Left cardiac atrium (tissue), 4 donors: ENCODE measurements at regions not wholly inside any gene's neighbourhood (a gene's known extent, or its start where the extent isn't known, plus 50 kb on each side); places are given as distances from the start of the nearest gene placed in this dataset.

Experiments
- ATAC-seq, 2 donors: fragments of 200-7000 bp; cut with Tn5 transposase; one replicate each; pipeline ENCODE4 v1.9.1; 2020; ENCODE audit warnings: mild to moderate bottlenecking in 2 of 2, moderate library complexity in 2 of 2
- DNase-seq: peaks from one replicate; pipeline ENCODE4 v3.0.0-alpha.2; 2020
- intact Hi-C, 2 donors: fragments of 100-400 bp; cut with DNase I; formaldehyde crosslinking; loops; one replicate each; pipeline versions ENCODE4 v1.14.1 to v1.15.1; 2022 to 2023
- donor health status: DM: no; HTN: yes; CAD: no.
- donor health status: DM: no; HTN: yes; CAD: no; lungs with severe emphysema.
- donor health status: DM: yes; HTN: yes; CAD: no.
- donor health status: Dilated cardiomyopathy.

GRCh38 chr20:4412216-4412615 lies 163.1 kb upstream of the ADRA1D start:
- intact Hi-C loops: no loop called here
- ATAC-seq: no peak
- no peak for DNase-seq

- intact Hi-C loops: no loop called here
- no peak for ATAC-seq
- no peak for DNase-seq
Observed at GRCh38 chr20:4411744-4412143, 162.7 kb upstream of the ADRA1D start.

GRCh38 chr20:4406627-4407026 lies 157.5 kb upstream of the ADRA1D start:
- ATAC-seq: no peak
- intact Hi-C loops: no loop called here
- DNase-seq: no peak

- intact Hi-C loops: no loop called here
- ATAC-seq (no peak), DNase-seq (no peak)
Observed at GRCh38 chr20:4401601-4402000, 152.5 kb upstream of the ADRA1D start.

GRCh38 chr20:4384961-4385360 lies 135.9 kb upstream of the ADRA1D start:
- ATAC-seq: no peak
- intact Hi-C loops: no loop called here
- DNase-seq: no peak

- ATAC-seq (no peak), DNase-seq (no peak)
- intact Hi-C loops: no loop called here
Observed at GRCh38 chr20:4383961-4384360, 134.9 kb upstream of the ADRA1D start.

- no peak for DNase-seq
- intact Hi-C loops: no loop called here
- no peak for ATAC-seq
Observed at GRCh38 chr20:4375881-4376280, 126.8 kb upstream of the ADRA1D start.

GRCh38 chr20:4373454-4373853 lies 124.4 kb upstream of the ADRA1D start:
- ATAC-seq: no peak

GRCh38 chr20:4371623-4372251 lies 122.7 kb upstream of the ADRA1D start:
- peak; percentile 19 to 33 for ATAC-seq
- intact Hi-C loops: no loop called here

More at GRCh38 chr20:4373454-4373853, 124.4 kb upstream of the ADRA1D start:
- intact Hi-C loops: no loop called here
- DNase-seq: no peak

GRCh38 chr20:4370851-4371250 lies 121.8 kb upstream of the ADRA1D start:
- DNase-seq (no peak), ATAC-seq (no peak)
- intact Hi-C loops: no loop called here

More at GRCh38 chr20:4371623-4372251, 122.7 kb upstream of the ADRA1D start:
- DNase-seq: no peak

- DNase-seq: no peak
- no peak for ATAC-seq
- intact Hi-C loops: no loop called here
Observed at GRCh38 chr20:4369798-4370124, 120.7 kb upstream of the ADRA1D start.

- no peak for DNase-seq
- intact Hi-C loops: no loop called here
- no peak for ATAC-seq
Observed at GRCh38 chr20:4369119-4369797, 120.2 kb upstream of the ADRA1D start.

- intact Hi-C loops: no loop called here
- ATAC-seq (no peak), DNase-seq (no peak)
Observed at GRCh38 chr20:4366076-4366475, 117.0 kb upstream of the ADRA1D start.

GRCh38 chr20:4358552-4358951 lies 109.5 kb upstream of the ADRA1D start:
- no peak for DNase-seq
- ATAC-seq: no peak
- intact Hi-C loops: no loop called here

- ATAC-seq: no peak
- intact Hi-C loops: no loop called here
- no peak for DNase-seq
Observed at GRCh38 chr20:4352348-4352747, 103.3 kb upstream of the ADRA1D start.

GRCh38 chr20:4350096-4350495 lies 101.0 kb upstream of the ADRA1D start:
- ATAC-seq: no peak
- intact Hi-C loops: no loop called here
- DNase-seq: no peak

GRCh38 chr20:4344670-4345069 lies 95.6 kb upstream of the ADRA1D start:
- DNase-seq (no peak), ATAC-seq (no peak)
- intact Hi-C loops: no loop called here

GRCh38 chr20:4342609-4343008 lies 93.5 kb upstream of the ADRA1D start:
- DNase-seq: no peak
- intact Hi-C loops: no loop called here
- ATAC-seq: no peak

- intact Hi-C loops: no loop called here
- DNase-seq (no peak), ATAC-seq (no peak)
Observed at GRCh38 chr20:4341804-4342485, 92.9 kb upstream of the ADRA1D start.

GRCh38 chr20:4335722-4336121 lies 86.6 kb upstream of the ADRA1D start:
- intact Hi-C loops: no loop called here
- DNase-seq (no peak), ATAC-seq (no peak)
